ENCODE measurements at regions not wholly inside any gene's neighbourhood (a gene's known extent, or its start where the extent isn't known, plus 50 kb on each side); places are given as distances from the start of the nearest gene placed in this dataset.

DNA sequence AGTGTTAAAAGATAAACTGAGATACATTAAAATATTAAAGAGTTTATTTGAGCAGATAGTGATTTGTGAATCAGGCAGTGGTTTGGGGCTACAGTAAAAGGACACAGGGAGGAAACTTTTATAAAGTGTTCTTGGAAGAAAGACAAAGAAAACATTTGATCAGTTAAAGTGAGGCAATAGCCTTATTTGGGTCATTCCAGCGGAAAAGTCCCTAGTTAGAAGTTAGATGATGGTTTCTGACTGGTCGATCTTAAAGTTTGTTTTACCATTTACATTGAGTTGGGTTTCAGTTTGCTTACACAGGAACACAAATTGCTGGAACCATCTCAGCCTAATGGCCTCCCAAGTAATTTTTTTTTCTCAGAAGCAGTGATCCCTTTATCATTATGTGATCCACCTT is 69.7 kb downstream of the PPP1R2C start:
- TF ChIP-seq, protein P1, sequence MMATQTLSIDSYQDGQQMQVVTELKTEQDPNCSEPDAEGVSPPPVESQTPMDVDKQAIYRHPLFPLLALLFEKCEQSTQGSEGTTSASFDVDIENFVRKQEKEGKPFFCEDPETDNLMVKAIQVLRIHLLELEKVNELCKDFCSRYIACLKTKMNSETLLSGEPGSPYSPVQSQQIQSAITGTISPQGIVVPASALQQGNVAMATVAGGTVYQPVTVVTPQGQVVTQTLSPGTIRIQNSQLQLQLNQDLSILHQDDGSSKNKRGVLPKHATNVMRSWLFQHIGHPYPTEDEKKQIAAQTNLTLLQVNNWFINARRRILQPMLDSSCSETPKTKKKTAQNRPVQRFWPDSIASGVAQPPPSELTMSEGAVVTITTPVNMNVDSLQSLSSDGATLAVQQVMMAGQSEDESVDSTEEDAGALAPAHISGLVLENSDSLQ (IDR thresholded peaks at IDR 0.05), result no peak
- TF ChIP-seq ELF4 (IDR thresholded peaks at IDR 0.05) (no peak), ZNF384 (IDR thresholded peaks at IDR 0.05) (no peak), SUZ12 (IDR thresholded peaks at IDR 0.05) (no peak), FOXK2 (IDR thresholded peaks at IDR 0.05) (no peak), CTBP1 (IDR thresholded peaks at IDR 0.05; ENCODE audit: borderline replicate concordance) (no peak), LEF1 (IDR thresholded peaks at IDR 0.05; ENCODE audit: borderline replicate concordance) (no peak), NFRKB (IDR thresholded peaks at IDR 0.05) (no peak), HDGF (IDR thresholded peaks at IDR 0.05; ENCODE audit: borderline replicate concordance) (no peak), SP1 (IDR thresholded peaks at IDR 0.05) (no peak)
- POLR2A ChIA-PET, result no interaction called here
- DNase-seq (ENCODE audit: extremely low spot score), result no peak
- CTCF ChIA-PET, result no interaction called here

DNA sequence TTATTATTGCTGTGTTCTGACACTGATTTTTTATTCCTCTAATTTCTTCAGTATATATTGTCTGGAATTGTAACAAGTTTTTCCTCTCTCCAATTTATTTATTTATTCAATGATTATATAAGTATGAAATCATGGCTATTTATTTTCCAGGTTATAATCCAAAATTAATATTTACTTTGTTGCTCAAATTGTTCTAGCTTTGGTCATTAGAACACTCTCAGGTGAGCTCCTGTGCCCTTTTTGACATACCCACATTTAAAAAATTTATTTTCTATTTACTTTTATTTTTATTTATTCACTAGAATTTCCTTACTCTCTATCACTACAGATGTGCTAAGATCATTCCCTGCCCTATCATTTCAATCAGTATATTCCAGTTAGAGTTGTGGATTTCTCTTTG is 70.2 kb downstream of the PPP1R2C start:
- no peak for TF ChIP-seq ARNT (IDR thresholded peaks at IDR 0.05)
- no peak for TF ChIP-seq HDGF (IDR thresholded peaks at IDR 0.05; ENCODE audit: borderline replicate concordance)
- TF ChIP-seq ELF4 (IDR thresholded peaks at IDR 0.05), result no peak
- TF ChIP-seq FOXK2 (IDR thresholded peaks at IDR 0.05), result no peak
- no peak for TF ChIP-seq L3MBTL2 (conservative IDR thresholded peaks at IDR 0.05)
- no peak for TF ChIP-seq FOXM1 (IDR thresholded peaks at IDR 0.05; ENCODE audit: borderline replicate concordance)
- no peak for TF ChIP-seq ZNF384 (IDR thresholded peaks at IDR 0.05)
- TF ChIP-seq FOXA1 (IDR thresholded peaks at IDR 0.05), result no peak
- no peak for TF ChIP-seq CTBP1 (IDR thresholded peaks at IDR 0.05; ENCODE audit: borderline replicate concordance)
- CTCF ChIA-PET, result no interaction called here
- no peak for DNase-seq (ENCODE audit: extremely low spot score)
- POLR2A ChIA-PET, result no interaction called here

DNA sequence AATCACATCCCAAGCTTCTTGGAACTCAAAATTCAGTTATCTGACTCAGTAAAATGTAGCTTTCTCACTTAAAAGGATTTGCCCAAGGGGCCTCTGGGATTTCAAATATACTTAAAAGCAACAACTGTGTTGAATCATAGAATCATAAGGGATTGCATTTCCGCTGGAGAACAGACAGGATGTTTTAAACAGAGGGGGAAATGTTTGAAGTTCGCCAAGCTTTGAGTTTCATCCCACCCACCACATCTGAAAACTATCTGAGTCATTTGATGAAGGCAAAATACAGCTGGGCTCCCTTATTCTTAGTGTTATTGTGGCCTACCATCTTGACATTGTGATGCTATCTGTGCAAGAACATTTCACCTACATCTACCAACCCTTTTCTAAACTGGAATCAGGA is 73.5 kb downstream of the PPP1R2C start:
- DNase-seq (ENCODE audit: extremely low spot score), result no peak
- CTCF ChIA-PET, result no interaction called here
- no peak for TF ChIP-seq NFRKB (IDR thresholded peaks at IDR 0.05)
- TF ChIP-seq SP1 (IDR thresholded peaks at IDR 0.05), result no peak
- no peak for TF ChIP-seq FOXK2 (IDR thresholded peaks at IDR 0.05)
- no peak for TF ChIP-seq FOXM1 (IDR thresholded peaks at IDR 0.05; ENCODE audit: borderline replicate concordance)
- no peak for TF ChIP-seq BHLHE40 (IDR thresholded peaks at IDR 0.05; ENCODE audit: borderline replicate concordance)
- TF ChIP-seq, protein P1 (IDR thresholded peaks at IDR 0.05), result no peak
- no peak for TF ChIP-seq LEF1 (IDR thresholded peaks at IDR 0.05; ENCODE audit: borderline replicate concordance)
- no peak for TF ChIP-seq ELF4 (IDR thresholded peaks at IDR 0.05)
- TF ChIP-seq ZNF384 (IDR thresholded peaks at IDR 0.05), result no peak
- TF ChIP-seq HDGF (IDR thresholded peaks at IDR 0.05; ENCODE audit: borderline replicate concordance), result no peak
- no peak for TF ChIP-seq L3MBTL2 (conservative IDR thresholded peaks at IDR 0.05)
- TF ChIP-seq SUZ12 (IDR thresholded peaks at IDR 0.05), result no peak
- no peak for TF ChIP-seq TARDBP (IDR thresholded peaks at IDR 0.05)
- TF ChIP-seq FOXA1 (IDR thresholded peaks at IDR 0.05), result no peak
- TF ChIP-seq CTBP1 (IDR thresholded peaks at IDR 0.05; ENCODE audit: borderline replicate concordance), result no peak
- TF ChIP-seq ARNT (IDR thresholded peaks at IDR 0.05), result no peak
- POLR2A ChIA-PET, result no interaction called here

DNA sequence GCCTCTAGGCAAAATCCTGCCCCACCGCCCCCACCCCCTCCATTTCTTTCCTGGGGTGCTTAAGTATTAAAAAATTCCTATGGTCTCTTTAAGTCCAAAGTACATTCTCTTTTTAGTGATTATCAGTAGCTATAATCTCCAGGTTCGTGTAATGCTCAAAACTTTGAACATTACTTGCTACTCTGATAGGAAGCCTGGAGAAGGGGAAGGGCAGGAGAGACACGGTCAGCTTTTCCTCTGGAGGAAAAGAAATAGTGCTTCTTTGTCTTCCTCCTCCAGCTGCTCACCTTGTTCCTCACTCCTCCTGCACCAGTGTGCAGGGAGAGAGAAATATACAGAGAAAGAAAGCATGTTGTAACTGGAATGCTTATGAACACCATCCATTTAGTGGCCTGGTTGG is 80.4 kb downstream of the PPP1R2C start:
- ChIA-PET POLR2A (no interaction called here), CTCF (no interaction called here)
- no peak for DNase-seq (ENCODE audit: extremely low spot score)
- TF ChIP-seq ELF4 (IDR thresholded peaks at IDR 0.05) (no peak), L3MBTL2 (conservative IDR thresholded peaks at IDR 0.05) (no peak), FOXM1 (IDR thresholded peaks at IDR 0.05; ENCODE audit: borderline replicate concordance) (no peak), LEF1 (IDR thresholded peaks at IDR 0.05; ENCODE audit: borderline replicate concordance) (no peak), CTBP1 (IDR thresholded peaks at IDR 0.05; ENCODE audit: borderline replicate concordance) (no peak), FOXK2 (IDR thresholded peaks at IDR 0.05) (no peak), FOXA1 (IDR thresholded peaks at IDR 0.05) (no peak), ARNT (IDR thresholded peaks at IDR 0.05) (no peak), TARDBP (IDR thresholded peaks at IDR 0.05) (no peak), ZNF384 (IDR thresholded peaks at IDR 0.05) (no peak), NFRKB (IDR thresholded peaks at IDR 0.05) (no peak), BHLHE40 (IDR thresholded peaks at IDR 0.05; ENCODE audit: borderline replicate concordance) (no peak), SUZ12 (IDR thresholded peaks at IDR 0.05) (no peak), SP1 (IDR thresholded peaks at IDR 0.05) (no peak)
- TF ChIP-seq, protein P1 (IDR thresholded peaks at IDR 0.05), result no peak

DNA sequence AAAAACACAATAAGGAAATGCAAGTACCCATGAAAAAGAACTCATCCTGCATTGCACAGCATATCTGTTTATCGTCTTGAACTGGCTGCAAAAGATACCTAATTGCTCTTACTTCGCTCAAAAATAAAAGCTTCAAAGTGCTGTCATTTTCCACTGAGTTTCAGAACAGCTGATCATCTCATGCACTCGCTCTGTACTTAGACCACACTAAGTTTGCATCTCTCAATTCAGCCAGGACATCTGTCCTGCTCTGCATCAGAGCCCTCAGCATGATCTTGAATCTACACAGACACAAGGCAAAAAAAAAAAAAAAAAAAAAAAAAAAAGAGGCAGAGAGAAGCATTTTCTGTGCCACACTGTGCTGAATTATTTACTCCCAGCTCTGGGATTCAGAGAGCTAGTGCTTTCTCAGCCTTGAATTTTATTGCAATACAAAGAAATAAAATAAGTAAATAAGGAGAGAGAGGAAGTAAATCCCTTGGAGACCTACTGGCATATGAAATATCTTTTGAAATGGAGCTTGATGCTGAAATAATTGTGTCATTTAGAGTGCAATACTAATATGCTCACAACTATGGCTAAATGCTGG is 81.3 kb downstream of the PPP1R2C start:
- POLR2A ChIA-PET, result no interaction called here
- no peak for TF ChIP-seq SUZ12 (IDR thresholded peaks at IDR 0.05)
- no peak for TF ChIP-seq ARNT (IDR thresholded peaks at IDR 0.05)
- no peak for TF ChIP-seq ZNF384 (IDR thresholded peaks at IDR 0.05)
- no peak for TF ChIP-seq SP1 (IDR thresholded peaks at IDR 0.05)
- TF ChIP-seq BHLHE40 (IDR thresholded peaks at IDR 0.05; ENCODE audit: borderline replicate concordance), result no peak
- no peak for TF ChIP-seq ELF4 (IDR thresholded peaks at IDR 0.05)
- TF ChIP-seq CTBP1 (IDR thresholded peaks at IDR 0.05; ENCODE audit: borderline replicate concordance), result no peak
- TF ChIP-seq, protein P1 (IDR thresholded peaks at IDR 0.05), result no peak
- no peak for TF ChIP-seq LEF1 (IDR thresholded peaks at IDR 0.05; ENCODE audit: borderline replicate concordance)
- TF ChIP-seq FOXM1 (IDR thresholded peaks at IDR 0.05; ENCODE audit: borderline replicate concordance), result no peak
- no peak for TF ChIP-seq FOXK2 (IDR thresholded peaks at IDR 0.05)
- TF ChIP-seq NFRKB (IDR thresholded peaks at IDR 0.05), result no peak
- TF ChIP-seq TARDBP (IDR thresholded peaks at IDR 0.05), result no peak

More for the DNA sequence above, 81.3 kb downstream of the PPP1R2C start:
- DNase-seq (ENCODE audit: extremely low spot score), result no peak
- CTCF ChIA-PET, result interaction anchor here (0.6 kb wide), 1 partner anchor 59 kb away, joined by 3 read pairs; no protein-coding TSS in a partner anchor

Measured in HEK293T (cell line).